ENCODE measurements at regions not wholly inside any gene's neighbourhood (a gene's known extent, or its start where the extent isn't known, plus 50 kb on each side); places are given as distances from the start of the nearest gene placed in this dataset.

- TF ChIP-seq CTCF (IDR thresholded peaks at IDR 0.05) = no peak
- ATAC-seq (ENCODE audit: insufficient number of reproducible peaks, low FRiP score, low read depth) (no peak), DNase-seq (ENCODE audit: low spot score) (no peak)
- Histone ChIP-seq H3K4me1 (ENCODE audit: control insufficient read depth in 1 of 2, low read depth in 2 of 2) (peaks cover 4 to 23% of the 10 kb centered on the region in 2 donors), H3K9me3 (no peaks in the 10 kb centered on the region), H3K27me3 (replicated peaks; ENCODE audit: insufficient read depth) (no peaks in the 10 kb centered on the region), H3K27ac (no peak overlapping the region), H3K36me3 (no peaks in the 10 kb centered on the region), H3K4me3 (no peak overlapping the region)
Observed at GRCh38 chr12:62163368-62163767, 96.8 kb upstream of the USP15 start.

- DNase-seq (ENCODE audit: low spot score) (no peak), ATAC-seq (ENCODE audit: insufficient number of reproducible peaks, low FRiP score, low read depth) (no peak)
- Histone ChIP-seq H3K27me3 (replicated peaks; ENCODE audit: insufficient read depth) (no peaks in the 10 kb centered on the region), H3K9me3 (no peaks in the 10 kb centered on the region), H3K36me3 (no peaks in the 10 kb centered on the region), H3K27ac (no peak overlapping the region), H3K4me1 (ENCODE audit: control insufficient read depth in 1 of 2, low read depth in 2 of 2) (peaks cover 4 to 16% of the 10 kb centered on the region in 2 donors), H3K4me3 (no peak overlapping the region)
- TF ChIP-seq CTCF (IDR thresholded peaks at IDR 0.05) = no peak
Observed at GRCh38 chr12:62164036-62164435, 96.2 kb upstream of the USP15 start.

GRCh38 chr12:62166525-62166924 is 93.7 kb upstream of the USP15 start:
- Histone ChIP-seq H3K9me3 (no peaks in the 10 kb centered on the region), H3K27me3 (replicated peaks; ENCODE audit: insufficient read depth) (no peaks in the 10 kb centered on the region)
- TF ChIP-seq CTCF (IDR thresholded peaks at IDR 0.05) = no peak

GRCh38 chr12:62168411-62168810 is 91.8 kb upstream of the USP15 start:
- H3K27ac ChIP-seq = no peak overlapping the region
- no peaks in the 10 kb centered on the region for H3K36me3 ChIP-seq
- peaks cover 4 to 6% of the 10 kb centered on the region in 2 donors for H3K4me1 ChIP-seq (ENCODE audit: control insufficient read depth in 1 of 2, low read depth in 2 of 2)
- no peak overlapping the region for H3K4me3 ChIP-seq
- no peaks in the 10 kb centered on the region for H3K27me3 ChIP-seq (replicated peaks; ENCODE audit: insufficient read depth)
- H3K9me3 ChIP-seq = no peaks in the 10 kb centered on the region
- ATAC-seq (ENCODE audit: insufficient number of reproducible peaks, low FRiP score, low read depth) = no peak
- no peak for TF ChIP-seq CTCF (IDR thresholded peaks at IDR 0.05)
- DNase-seq (ENCODE audit: low spot score) = no peak

More at GRCh38 chr12:62166525-62166924, 93.7 kb upstream of the USP15 start:
- no peak for ATAC-seq (ENCODE audit: insufficient number of reproducible peaks, low FRiP score, low read depth)
- DNase-seq (ENCODE audit: low spot score) = no peak
- Histone ChIP-seq H3K4me1 (ENCODE audit: control insufficient read depth in 1 of 2, low read depth in 2 of 2) (peaks cover 4 to 6% of the 10 kb centered on the region in 2 donors), H3K27ac (no peak overlapping the region), H3K36me3 (no peaks in the 10 kb centered on the region), H3K4me3 (no peak overlapping the region)

- TF ChIP-seq CTCF (IDR thresholded peaks at IDR 0.05) = no peak
- Histone ChIP-seq H3K9me3 (no peaks in the 10 kb centered on the region), H3K4me3 (no peak overlapping the region), H3K27me3 (replicated peaks; ENCODE audit: insufficient read depth) (no peaks in the 10 kb centered on the region), H3K4me1 (ENCODE audit: control insufficient read depth in 1 of 2, low read depth in 2 of 2) (peaks cover 4 to 6% of the 10 kb centered on the region in 2 donors), H3K36me3 (no peaks in the 10 kb centered on the region), H3K27ac (no peak overlapping the region)
- DNase-seq (ENCODE audit: low spot score) (no peak), ATAC-seq (ENCODE audit: insufficient number of reproducible peaks, low FRiP score, low read depth) (no peak)
Observed at GRCh38 chr12:62170241-62170640, 90.0 kb upstream of the USP15 start.

Data from thoracic aorta (tissue), 2 donors.